H9 (cell line): ENCODE measurements at regions not wholly inside any gene's neighbourhood (a gene's known extent, or its start where the extent isn't known, plus 50 kb on each side); places are given as distances from the start of the nearest gene placed in this dataset.

Source experiments
- DNase-seq: peaks from one replicate; pipeline ENCODE4 v3.0.0-alpha.2; 2017
- H2AFZ ChIP-seq: one replicate; pipeline ENCODE4 v1.6.1; 2013; ENCODE audit warnings: mild to moderate bottlenecking, low read length, control low read depth, moderate library complexity
- H2AK5ac ChIP-seq: 2 replicates; pipeline ENCODE4 v1.6.1; 2013; ENCODE audit warnings: low read length, control low read depth, mixed read lengths; ENCODE audit not compliant: insufficient read length
- H2BK120ac ChIP-seq: one replicate; pipeline ENCODE4 v1.6.1; 2013; ENCODE audit warnings: low read depth, mild to moderate bottlenecking, low read length, control low read depth, inconsistent platforms; ENCODE audit not compliant: poor library complexity, severe bottlenecking
- H2BK12ac ChIP-seq: 2 replicates; pipeline ENCODE4 v1.6.1; 2013; ENCODE audit warnings: low read length, control low read depth, mixed read lengths, low read depth; ENCODE audit not compliant: insufficient read length
- H2BK15ac ChIP-seq: 2 replicates; pipeline ENCODE4 v1.6.1; 2013; ENCODE audit warnings: low read depth, low read length, control low read depth
- H2BK20ac ChIP-seq: one replicate; pipeline ENCODE4 v1.6.1; 2013; ENCODE audit warnings: low read depth, mild to moderate bottlenecking, low read length, control low read depth, inconsistent platforms; ENCODE audit not compliant: poor library complexity, severe bottlenecking
- H2BK5ac ChIP-seq: 2 replicates; pipeline ENCODE4 v1.6.1; 2013; ENCODE audit warnings: low read length, control low read depth, mixed read lengths; ENCODE audit not compliant: insufficient read length
- H3K14ac ChIP-seq: 2 replicates; pipeline ENCODE4 v1.6.1; 2013; ENCODE audit warnings: low read length, control low read depth; ENCODE audit not compliant: insufficient read depth
- H3K18ac ChIP-seq: 2 replicates; pipeline ENCODE4 v1.6.1; 2013; ENCODE audit warnings: low read depth, mild to moderate bottlenecking, mixed read lengths, low read length, control low read depth; ENCODE audit not compliant: insufficient read length
- H3K23ac ChIP-seq: 2 replicates; pipeline ENCODE4 v1.6.1; 2013; ENCODE audit warnings: low read length, control low read depth, mixed read lengths, low read depth; ENCODE audit not compliant: insufficient read length
- H3K23me2 ChIP-seq: 2 replicates; pipeline ENCODE4 v1.6.1; 2013; ENCODE audit warnings: low read depth, mild to moderate bottlenecking, mixed read lengths, low read length, control low read depth; ENCODE audit not compliant: insufficient read length, poor library complexity, severe bottlenecking
- H3K27ac ChIP-seq: 2 replicates; pipeline ENCODE4 v1.5.1; 2013; ENCODE audit warnings: low read length, control low read depth, mixed read lengths, low read depth; ENCODE audit not compliant: insufficient read length
- H3K27me3 ChIP-seq: 2 replicates; pipeline ENCODE4 v1.6.1; 2013; ENCODE audit warnings: low read length, control low read depth, inconsistent platforms; ENCODE audit not compliant: insufficient read depth
- H3K4ac ChIP-seq: 2 replicates; pipeline ENCODE4 v1.6.1; 2013; ENCODE audit warnings: low read depth, mild to moderate bottlenecking, control low read depth, inconsistent platforms, low read length, moderate library complexity
- H3K4me1 ChIP-seq: 2 replicates; pipeline ENCODE4 v1.6.1; 2013; ENCODE audit warnings: low read length, control low read depth, inconsistent platforms; ENCODE audit not compliant: insufficient read depth
- H3K4me2 ChIP-seq: 2 replicates; pipeline ENCODE4 v1.6.1; 2013; ENCODE audit warnings: low read length, control low read depth, mixed read lengths; ENCODE audit not compliant: insufficient read length, insufficient read depth
- H3K56ac ChIP-seq: 2 replicates; pipeline ENCODE4 v1.6.1; 2013; ENCODE audit warnings: low read depth, mild to moderate bottlenecking, mixed read lengths, low read length, control low read depth; ENCODE audit not compliant: insufficient read length
- H3K79me1 ChIP-seq: 2 replicates; pipeline ENCODE4 v1.6.1; 2013; ENCODE audit warnings: low read depth, mild to moderate bottlenecking, moderate library complexity, low read length, control low read depth, inconsistent platforms; ENCODE audit not compliant: insufficient read depth, poor library complexity, severe bottlenecking
- H3K79me2 ChIP-seq: 2 replicates; pipeline ENCODE4 v1.6.1; 2013; ENCODE audit warnings: low read length, control low read depth, inconsistent platforms; ENCODE audit not compliant: insufficient read depth
- H3K9ac ChIP-seq: 2 replicates; pipeline ENCODE4 v1.6.1; 2013; ENCODE audit warnings: low read length, control low read depth, mixed read lengths; ENCODE audit not compliant: insufficient read length; ENCODE audit errors: extremely low read depth
- H3K9me3 ChIP-seq: one replicate; pipeline ENCODE4 v1.6.1; 2013; ENCODE audit warnings: low read depth, low read length, inconsistent platforms; ENCODE audit not compliant: control insufficient read depth
- H3T11ph ChIP-seq: one replicate; pipeline ENCODE4 v1.6.1; 2013; ENCODE audit warnings: mild to moderate bottlenecking, low read length, control low read depth, inconsistent platforms
- H4K20me1 ChIP-seq: one replicate; pipeline ENCODE4 v1.6.1; 2013; ENCODE audit not compliant: control insufficient read depth, insufficient read length, insufficient read depth
- H4K5ac ChIP-seq: 2 replicates; pipeline ENCODE4 v1.6.1; 2013; ENCODE audit warnings: low read depth, mild to moderate bottlenecking, mixed read lengths, low read length, control low read depth; ENCODE audit not compliant: insufficient read length
- H4K8ac ChIP-seq: replicated peaks from 2 replicates; pipeline ENCODE4 v1.6.1; 2013; ENCODE audit warnings: low read length, control low read depth, mixed read lengths, low read depth; ENCODE audit not compliant: insufficient read length
- H4K91ac ChIP-seq: 2 replicates; pipeline ENCODE4 v1.6.1; 2013; ENCODE audit warnings: low read depth, mild to moderate bottlenecking, moderate library complexity, mixed read lengths, low read length, control low read depth; ENCODE audit not compliant: insufficient read length
- H3K27ac Mint-ChIP-seq, 3 experiments: 2 replicates in 2 of 3; 3 replicates in 1 of 3; pipeline ENCODE4 v1.8.0; 2020 to 2021; ENCODE audit warnings: mixed read lengths in 3 of 3, mild to moderate bottlenecking in 1 of 3, moderate library complexity in 1 of 3
- H3K27me3 Mint-ChIP-seq: 2 replicates; pipeline ENCODE4 v1.8.0; 2021; ENCODE audit warnings: low read depth, mild to moderate bottlenecking, moderate library complexity, mixed read lengths
- H3K36me3 Mint-ChIP-seq, 3 experiments: 2 replicates in 2 of 3; 3 replicates in 1 of 3; pipeline ENCODE4 v1.8.0; 2020 to 2021; ENCODE audit warnings: low read depth in 3 of 3, mixed read lengths in 3 of 3; ENCODE audit not compliant: insufficient read depth in 1 of 3
- H3K4me1 Mint-ChIP-seq, 2 experiments: 2 replicates each; pipeline ENCODE4 v1.8.0; 2020; ENCODE audit warnings: mixed read lengths in 2 of 2
- H3K4me3 Mint-ChIP-seq, 2 experiments: 2 replicates in 1 of 2; 3 replicates in 1 of 2; pipeline ENCODE4 v1.8.0; 2020 to 2021; ENCODE audit warnings: mild to moderate bottlenecking in 2 of 2, mixed read lengths in 2 of 2, moderate library complexity in 1 of 2
- H3K9me3 Mint-ChIP-seq, 2 experiments: 2 replicates in 1 of 2; 3 replicates in 1 of 2; pipeline ENCODE4 v1.8.0; 2020; ENCODE audit warnings: mild to moderate bottlenecking in 2 of 2, mixed read lengths in 2 of 2, moderate library complexity in 1 of 2
- WGBS: extraction: QIAGEN DNeasy Blood & Tissue Kit; methylation state at CpG from one replicate; pipeline ENCODE4 v1.1.7; 2013; ENCODE audit warnings: missing lambda C conversion rate, low lambda C conversion rate, mixed read lengths; ENCODE audit not compliant: insufficient read length; ENCODE audit errors: extremely low coverage; 5-methylcytosine and 5-hydroxymethylcytosine counted together
- TF ChIP-seq, protein P1 (sequence below): fragments of 200-600 bp; sonication (generic); conservative IDR thresholded peaks from 3 replicates; pipeline ENCODE4 v1.8.0; 2021; ENCODE audit warnings: antibody characterized with exemption, mild to moderate bottlenecking

DNA sequence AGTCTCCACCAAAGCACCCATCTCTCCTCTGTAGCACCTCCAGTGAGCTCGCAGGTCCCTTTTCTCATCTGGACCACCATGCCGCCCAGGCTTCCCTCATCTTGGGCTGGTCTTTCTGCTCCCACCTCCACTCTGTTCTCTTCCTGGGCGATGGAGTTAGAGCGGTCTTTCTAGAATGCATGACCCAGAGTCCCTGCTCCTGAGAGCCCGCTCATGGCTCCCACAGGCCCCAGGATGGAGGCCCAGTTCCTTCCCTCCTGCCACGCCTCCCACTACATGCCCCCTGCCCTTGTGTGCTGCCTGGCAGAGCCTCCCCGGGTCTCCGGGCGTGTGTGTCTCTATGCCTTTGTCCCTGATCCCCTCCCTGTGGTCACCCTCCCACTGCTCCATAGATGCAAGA is 100.7 kb upstream of the RTL1 start:
- Histone ChIP-seq H3K79me1 (no peaks in the 10 kb centered on the region), H2BK12ac (no peak overlapping the region), H2BK120ac (no peak overlapping the region), H2AFZ (no peak overlapping the region), H3K4me2 (no peak overlapping the region), H3K18ac (peak overlapping the region; percentile 22), H3K23me2 (no peaks in the 10 kb centered on the region), H4K91ac (no peak overlapping the region), H3K4me1 (no peaks in the 10 kb centered on the region), H3K14ac (no peak overlapping the region), H3K27ac (no peak overlapping the region), H4K20me1 (no peaks in the 10 kb centered on the region), H3K23ac (no peak overlapping the region), H3K79me2 (no peaks in the 10 kb centered on the region), H3K27me3 (no peaks in the 10 kb centered on the region; the same call in 1 of the 2 replicates), H3K4ac (no peak overlapping the region), H4K5ac (no peak overlapping the region), H4K8ac (no peak overlapping the region), H2BK15ac (no peak overlapping the region), H3T11ph (no peak overlapping the region), H2BK5ac (no peak overlapping the region), H2BK20ac (no peak overlapping the region), H3K9me3 (no peaks in the 10 kb centered on the region), H2AK5ac (no peak overlapping the region), H3K9ac (no peak overlapping the region), H3K56ac (no peak overlapping the region)
- WGBS, result no CpG with 5 or more reads among the region's 9 CpGs
- Mint-ChIP-seq H3K4me1 (peaks cover 7 to 8% of the 10 kb centered on the region in 2 experiments; a peak in 3 of 4 replicates), H3K27ac (no peak overlapping the region; a peak in 1 of 7 replicates), H3K36me3 (no peaks in the 10 kb centered on the region), H3K9me3 (peaks cover 0 to 2% of the 10 kb centered on the region in 2 experiments; a peak in 2 of 5 replicates), H3K4me3 (no peak overlapping the region), H3K27me3 (peaks cover 11% of the 10 kb centered on the region)
- TF ChIP-seq, protein P1, sequence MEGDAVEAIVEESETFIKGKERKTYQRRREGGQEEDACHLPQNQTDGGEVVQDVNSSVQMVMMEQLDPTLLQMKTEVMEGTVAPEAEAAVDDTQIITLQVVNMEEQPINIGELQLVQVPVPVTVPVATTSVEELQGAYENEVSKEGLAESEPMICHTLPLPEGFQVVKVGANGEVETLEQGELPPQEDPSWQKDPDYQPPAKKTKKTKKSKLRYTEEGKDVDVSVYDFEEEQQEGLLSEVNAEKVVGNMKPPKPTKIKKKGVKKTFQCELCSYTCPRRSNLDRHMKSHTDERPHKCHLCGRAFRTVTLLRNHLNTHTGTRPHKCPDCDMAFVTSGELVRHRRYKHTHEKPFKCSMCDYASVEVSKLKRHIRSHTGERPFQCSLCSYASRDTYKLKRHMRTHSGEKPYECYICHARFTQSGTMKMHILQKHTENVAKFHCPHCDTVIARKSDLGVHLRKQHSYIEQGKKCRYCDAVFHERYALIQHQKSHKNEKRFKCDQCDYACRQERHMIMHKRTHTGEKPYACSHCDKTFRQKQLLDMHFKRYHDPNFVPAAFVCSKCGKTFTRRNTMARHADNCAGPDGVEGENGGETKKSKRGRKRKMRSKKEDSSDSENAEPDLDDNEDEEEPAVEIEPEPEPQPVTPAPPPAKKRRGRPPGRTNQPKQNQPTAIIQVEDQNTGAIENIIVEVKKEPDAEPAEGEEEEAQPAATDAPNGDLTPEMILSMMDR, result no peak
- no peak for DNase-seq
